ENCODE measurements at regions not wholly inside any gene's neighbourhood (a gene's known extent, or its start where the extent isn't known, plus 50 kb on each side); places are given as distances from the start of the nearest gene placed in this dataset.

DNA sequence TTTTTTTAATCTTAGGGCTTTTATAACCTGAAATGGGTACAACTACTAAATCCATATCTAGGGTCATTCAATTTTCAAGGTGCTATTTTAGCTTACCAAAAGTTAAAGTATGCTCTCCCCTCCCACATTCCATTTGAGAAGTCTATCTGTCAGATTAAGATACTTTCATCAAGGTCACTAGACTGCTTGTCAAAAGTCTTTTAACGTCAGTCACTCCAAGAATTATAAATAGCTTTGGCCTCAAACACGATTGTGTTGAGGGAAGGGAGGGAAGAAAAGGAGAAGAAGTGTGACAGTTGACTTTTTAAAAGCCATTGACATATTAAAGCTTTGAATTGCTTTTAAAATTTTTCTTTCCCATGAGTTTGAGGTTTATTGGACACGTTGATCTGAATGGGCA, 175.8 kb downstream of the PTGER3 start:
- TF ChIP-seq FOXM1 (IDR thresholded peaks at IDR 0.05; ENCODE audit: low read depth) (no peak), FOXM1 (CRISPR knock-in tag; IDR thresholded peaks at IDR 0.05; ENCODE audit: low read depth) (no peak), KLF13 (tag; IDR thresholded peaks at IDR 0.05; ENCODE audit: borderline replicate concordance, low read depth) (no peak), CEBPG (CRISPR knock-in tag; IDR thresholded peaks at IDR 0.05) (no peak), CEBPG (tag; conservative IDR thresholded peaks at IDR 0.05 in 1 of 2, IDR thresholded peaks at IDR 0.05 in 1 of 2) (no peak), GATA2 (CRISPR knock-in tag; IDR thresholded peaks at IDR 0.05) (no peak), RAD21 (CRISPR knock-in tag; conservative IDR thresholded peaks at IDR 0.05 in 1 of 2, IDR thresholded peaks at IDR 0.05 in 1 of 2) (no peak), CBX8 (IDR thresholded peaks at IDR 0.05; ENCODE audit: borderline replicate concordance, extremely low read depth, low read depth, low read length, poor library complexity, severe bottlenecking) (no peak)
- TF ChIP-seq, protein P1, sequence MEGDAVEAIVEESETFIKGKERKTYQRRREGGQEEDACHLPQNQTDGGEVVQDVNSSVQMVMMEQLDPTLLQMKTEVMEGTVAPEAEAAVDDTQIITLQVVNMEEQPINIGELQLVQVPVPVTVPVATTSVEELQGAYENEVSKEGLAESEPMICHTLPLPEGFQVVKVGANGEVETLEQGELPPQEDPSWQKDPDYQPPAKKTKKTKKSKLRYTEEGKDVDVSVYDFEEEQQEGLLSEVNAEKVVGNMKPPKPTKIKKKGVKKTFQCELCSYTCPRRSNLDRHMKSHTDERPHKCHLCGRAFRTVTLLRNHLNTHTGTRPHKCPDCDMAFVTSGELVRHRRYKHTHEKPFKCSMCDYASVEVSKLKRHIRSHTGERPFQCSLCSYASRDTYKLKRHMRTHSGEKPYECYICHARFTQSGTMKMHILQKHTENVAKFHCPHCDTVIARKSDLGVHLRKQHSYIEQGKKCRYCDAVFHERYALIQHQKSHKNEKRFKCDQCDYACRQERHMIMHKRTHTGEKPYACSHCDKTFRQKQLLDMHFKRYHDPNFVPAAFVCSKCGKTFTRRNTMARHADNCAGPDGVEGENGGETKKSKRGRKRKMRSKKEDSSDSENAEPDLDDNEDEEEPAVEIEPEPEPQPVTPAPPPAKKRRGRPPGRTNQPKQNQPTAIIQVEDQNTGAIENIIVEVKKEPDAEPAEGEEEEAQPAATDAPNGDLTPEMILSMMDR (IDR thresholded peaks at IDR 0.05 in 2 of 3, conservative IDR thresholded peaks at IDR 0.05 in 1 of 3; ENCODE audit: insufficient read depth in 2 of 3, low read depth in 1 of 3, low read length in 3 of 3), result no peak
- TF ChIP-seq, protein P2, sequence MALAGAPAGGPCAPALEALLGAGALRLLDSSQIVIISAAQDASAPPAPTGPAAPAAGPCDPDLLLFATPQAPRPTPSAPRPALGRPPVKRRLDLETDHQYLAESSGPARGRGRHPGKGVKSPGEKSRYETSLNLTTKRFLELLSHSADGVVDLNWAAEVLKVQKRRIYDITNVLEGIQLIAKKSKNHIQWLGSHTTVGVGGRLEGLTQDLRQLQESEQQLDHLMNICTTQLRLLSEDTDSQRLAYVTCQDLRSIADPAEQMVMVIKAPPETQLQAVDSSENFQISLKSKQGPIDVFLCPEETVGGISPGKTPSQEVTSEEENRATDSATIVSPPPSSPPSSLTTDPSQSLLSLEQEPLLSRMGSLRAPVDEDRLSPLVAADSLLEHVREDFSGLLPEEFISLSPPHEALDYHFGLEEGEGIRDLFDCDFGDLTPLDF (CRISPR knock-in tag; IDR thresholded peaks at IDR 0.05), result no peak

All from K562 (cell line).